Keratinocyte (primary cell): ENCODE measurements at regions not wholly inside any gene's neighbourhood (a gene's known extent, or its start where the extent isn't known, plus 50 kb on each side); places are given as distances from the start of the nearest gene placed in this dataset.

Source experiments
- DNase-seq: peaks from one replicate; pipeline ENCODE4 v3.0.0-alpha.2; 2011; ENCODE audit warnings: low read depth, missing footprints, low spot score
- FAIRE-seq: peaks from 2 replicates; lab custom pipeline; 2011; peaks lifted over from hg19 to GRCh38; lab: Jason Lieb, UNC
- H2AFZ ChIP-seq: 2 replicates; pipeline ENCODE4 v1.6.0; 2012; ENCODE audit warnings: low read length, control low read depth, inconsistent platforms; ENCODE audit not compliant: control insufficient read depth
- H3K27ac ChIP-seq: 2 replicates; pipeline ENCODE4 v1.5.1; 2011; ENCODE audit warnings: low read length; ENCODE audit not compliant: control insufficient read depth, insufficient read depth
- H3K27me3 ChIP-seq: 3 replicates; pipeline ENCODE4 v1.6.0; 2011; ENCODE audit warnings: low read length; ENCODE audit not compliant: control insufficient read depth, insufficient read depth; ENCODE audit errors: extremely low read depth
- H3K36me3 ChIP-seq, 2 experiments: 2 replicates in 1 of 2; 3 replicates in 1 of 2; pipeline ENCODE4 v1.5.1; 2011; ENCODE audit warnings: low read length in 2 of 2, mild to moderate bottlenecking in 1 of 2; ENCODE audit not compliant: control insufficient read depth in 2 of 2, insufficient read depth in 2 of 2; ENCODE audit errors: extremely low read depth in 1 of 2
- H3K4me1 ChIP-seq: 3 replicates; pipeline ENCODE4 v1.5.1; 2011; ENCODE audit warnings: low read length; ENCODE audit not compliant: control insufficient read depth, insufficient read depth; ENCODE audit errors: extremely low read depth
- H3K4me2 ChIP-seq: 3 replicates; pipeline ENCODE4 v1.6.0; 2011; ENCODE audit warnings: low read depth, low read length; ENCODE audit not compliant: control insufficient read depth, insufficient read depth; ENCODE audit errors: extremely low read depth
- H3K4me3 ChIP-seq, 3 experiments: fragments of 200-600 bp in 1 of 3; sonication (generic) in 1 of 3; 2 replicates in 2 of 3; 3 replicates in 1 of 3; pipeline ENCODE4 v1.5.1; 2011 to 2016; ENCODE audit warnings: low read length in 3 of 3, mild to moderate bottlenecking in 3 of 3, control low read depth in 2 of 3, inconsistent platforms in 1 of 3, low read depth in 1 of 3, mixed read lengths in 1 of 3, mixed run types in 1 of 3, moderate library complexity in 1 of 3; ENCODE audit not compliant: control insufficient read depth in 2 of 3, insufficient read depth in 2 of 3; ENCODE audit errors: extremely low read depth in 1 of 3
- H3K79me2 ChIP-seq: 2 replicates; pipeline ENCODE4 v1.6.0; 2012; ENCODE audit warnings: low read length; ENCODE audit not compliant: control insufficient read depth, insufficient read depth
- H3K9ac ChIP-seq: 3 replicates; pipeline ENCODE4 v1.6.0; 2011; ENCODE audit warnings: low read length; ENCODE audit not compliant: control insufficient read depth, insufficient read depth; ENCODE audit errors: extremely low read depth
- H3K9me1 ChIP-seq: 3 replicates; pipeline ENCODE4 v1.6.0; 2011; ENCODE audit warnings: low read length; ENCODE audit not compliant: control insufficient read depth, insufficient read depth; ENCODE audit errors: extremely low read depth
- H3K9me3 ChIP-seq: 2 replicates; pipeline ENCODE4 v1.5.1; 2012; ENCODE audit warnings: low read depth, low read length; ENCODE audit not compliant: control insufficient read depth
- H4K20me1 ChIP-seq: 3 replicates; pipeline ENCODE4 v1.6.0; 2011; ENCODE audit warnings: low read length; ENCODE audit not compliant: control insufficient read depth, insufficient read depth; ENCODE audit errors: extremely low read depth
- EZH2 ChIP-seq: IDR thresholded peaks from one replicate; pipeline ENCODE4 v1.6.1; 2012; ENCODE audit warnings: inconsistent platforms, mild to moderate bottlenecking, low read length, moderate library complexity
- dilution Hi-C: fragments of 300-500 bp; cut with MboI; formaldehyde crosslinking; loops from one replicate; pipeline ENCODE4 v1.7.0; 2020; ENCODE audit warnings: low sequenced_read_pairs; ENCODE audit not compliant: extremely low pct_ligation_motif_present
- TF ChIP-seq, protein P1 (sequence below), 3 experiments: IDR thresholded peaks in 1 of 3; conservative IDR thresholded peaks in 1 of 3; optimal IDR thresholded peaks in 1 of 3; 2 replicates in 2 of 3; 3 replicates in 1 of 3; pipeline versions ENCODE3 to v1.5.1; 2011; ENCODE audit warnings: low read length in 3 of 3, mild to moderate bottlenecking in 3 of 3, moderate library complexity in 2 of 3, control low read depth in 1 of 3, inconsistent platforms in 1 of 3; ENCODE audit not compliant: insufficient read depth in 2 of 3; ENCODE audit errors: extremely low read depth in 1 of 3

DNA sequence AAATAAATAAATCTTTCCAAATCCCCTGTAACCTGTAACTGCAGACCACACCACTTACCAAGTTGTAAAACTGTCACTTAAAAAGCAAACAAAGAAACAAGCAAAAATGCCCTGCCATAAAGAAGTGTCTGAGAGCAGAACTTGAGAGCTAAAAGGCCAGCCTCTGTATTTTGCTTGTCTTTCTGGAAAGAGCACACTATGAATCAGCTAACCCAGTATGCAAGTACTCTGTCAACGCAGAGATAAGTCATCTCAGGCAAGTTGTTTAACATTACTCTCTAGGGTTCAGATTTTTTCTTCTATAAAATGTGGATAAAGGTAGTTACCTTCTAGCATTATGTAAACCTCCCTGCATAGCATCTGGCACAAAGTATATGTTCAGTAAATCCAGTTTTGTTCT lies 134.8 kb downstream of the HS3ST1 start:
- Histone ChIP-seq H2AFZ (no peak overlapping the region), H3K9ac (no peak overlapping the region), H3K4me2 (no peak overlapping the region), H3K9me1 (no peaks in the 10 kb centered on the region), H3K4me1 (peaks cover 11% of the 10 kb centered on the region), H3K79me2 (no peaks in the 10 kb centered on the region), H3K4me3 (no peak overlapping the region), H3K27me3 (no peaks in the 10 kb centered on the region), H3K27ac (no peak overlapping the region), H4K20me1 (no peaks in the 10 kb centered on the region), H3K36me3 (no peaks in the 10 kb centered on the region), H3K9me3 (no peaks in the 10 kb centered on the region)
- dilution Hi-C loops, result no loop called here
- no peak for FAIRE-seq
- no peak for DNase-seq
- TF ChIP-seq EZH2, result no peak
- TF ChIP-seq, protein P1, sequence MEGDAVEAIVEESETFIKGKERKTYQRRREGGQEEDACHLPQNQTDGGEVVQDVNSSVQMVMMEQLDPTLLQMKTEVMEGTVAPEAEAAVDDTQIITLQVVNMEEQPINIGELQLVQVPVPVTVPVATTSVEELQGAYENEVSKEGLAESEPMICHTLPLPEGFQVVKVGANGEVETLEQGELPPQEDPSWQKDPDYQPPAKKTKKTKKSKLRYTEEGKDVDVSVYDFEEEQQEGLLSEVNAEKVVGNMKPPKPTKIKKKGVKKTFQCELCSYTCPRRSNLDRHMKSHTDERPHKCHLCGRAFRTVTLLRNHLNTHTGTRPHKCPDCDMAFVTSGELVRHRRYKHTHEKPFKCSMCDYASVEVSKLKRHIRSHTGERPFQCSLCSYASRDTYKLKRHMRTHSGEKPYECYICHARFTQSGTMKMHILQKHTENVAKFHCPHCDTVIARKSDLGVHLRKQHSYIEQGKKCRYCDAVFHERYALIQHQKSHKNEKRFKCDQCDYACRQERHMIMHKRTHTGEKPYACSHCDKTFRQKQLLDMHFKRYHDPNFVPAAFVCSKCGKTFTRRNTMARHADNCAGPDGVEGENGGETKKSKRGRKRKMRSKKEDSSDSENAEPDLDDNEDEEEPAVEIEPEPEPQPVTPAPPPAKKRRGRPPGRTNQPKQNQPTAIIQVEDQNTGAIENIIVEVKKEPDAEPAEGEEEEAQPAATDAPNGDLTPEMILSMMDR (optimal IDR thresholded peaks at IDR 0.05 in 1 of 3, IDR thresholded peaks at IDR 0.05 in 1 of 3, conservative IDR thresholded peaks at IDR 0.05 in 1 of 3; ENCODE audit: extremely low read depth in 1 of 3, insufficient read depth in 2 of 3, low read length in 3 of 3), result no peak

DNA sequence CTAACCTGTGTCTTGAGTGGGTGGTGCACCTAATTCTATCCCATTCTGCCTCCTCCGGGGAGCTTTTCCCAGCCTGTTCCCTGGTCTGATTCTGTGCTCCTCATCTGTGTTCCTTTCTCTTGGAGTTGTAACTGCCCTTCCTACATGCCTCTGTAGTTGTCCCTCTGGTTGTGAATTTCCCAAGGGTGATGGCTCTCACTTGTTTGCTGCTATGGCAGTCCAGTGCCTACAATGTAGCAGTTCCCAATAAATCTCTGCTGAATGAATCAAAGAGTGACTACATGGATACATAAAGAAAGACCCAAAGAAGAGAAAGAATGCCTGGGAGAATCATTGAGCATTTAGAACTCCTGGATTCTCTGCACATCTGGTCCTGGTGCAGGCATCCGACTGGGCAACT lies 141.6 kb downstream of the HS3ST1 start:
- Histone ChIP-seq H4K20me1 (no peaks in the 10 kb centered on the region), H3K27ac (no peak overlapping the region), H3K4me3 (no peak overlapping the region), H3K36me3 (no peaks in the 10 kb centered on the region), H3K79me2 (no peaks in the 10 kb centered on the region), H3K27me3 (no peaks in the 10 kb centered on the region), H3K9me3 (peaks cover 3% of the 10 kb centered on the region), H3K4me2 (no peak overlapping the region), H3K4me1 (peaks cover 3% of the 10 kb centered on the region), H3K9me1 (no peaks in the 10 kb centered on the region), H2AFZ (no peak overlapping the region), H3K9ac (no peak overlapping the region)
- DNase-seq, result no peak
- TF ChIP-seq, protein P1 (optimal IDR thresholded peaks at IDR 0.05 in 1 of 3, IDR thresholded peaks at IDR 0.05 in 1 of 3, conservative IDR thresholded peaks at IDR 0.05 in 1 of 3; ENCODE audit: extremely low read depth in 1 of 3, insufficient read depth in 2 of 3, low read length in 3 of 3), result no peak
- no peak for TF ChIP-seq EZH2
- dilution Hi-C loops, result no loop called here
- FAIRE-seq, result no peak
